ENCODE measurements at regions not wholly inside any gene's neighbourhood (a gene's known extent, or its start where the extent isn't known, plus 50 kb on each side); places are given as distances from the start of the nearest gene placed in this dataset.

DNA sequence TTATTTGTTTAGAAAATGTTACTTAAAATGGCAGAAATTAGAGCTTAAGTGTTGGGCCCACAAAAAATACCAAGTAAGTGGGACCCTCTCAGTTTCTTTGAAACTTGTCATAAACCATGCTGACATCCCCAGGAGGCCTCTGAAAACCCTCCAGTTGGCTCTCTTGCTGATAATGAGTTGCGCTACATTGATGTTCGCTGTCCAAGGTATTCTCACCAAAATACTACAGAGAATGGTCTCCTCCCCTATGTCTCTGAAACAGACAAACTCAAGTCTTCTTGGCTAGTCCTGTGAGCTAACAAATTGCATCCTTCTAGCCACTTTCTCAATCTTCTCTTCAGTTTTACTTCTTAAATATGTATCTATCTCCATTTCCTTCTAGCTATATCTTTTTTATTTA, 669.4 kb downstream of the IRS1 start:
- H3K4me1 ChIP-seq (ENCODE audit: insufficient read depth, low read length): peaks cover 9% of the 10 kb centered on the region; the same call in 1 of the 2 replicates

DNA sequence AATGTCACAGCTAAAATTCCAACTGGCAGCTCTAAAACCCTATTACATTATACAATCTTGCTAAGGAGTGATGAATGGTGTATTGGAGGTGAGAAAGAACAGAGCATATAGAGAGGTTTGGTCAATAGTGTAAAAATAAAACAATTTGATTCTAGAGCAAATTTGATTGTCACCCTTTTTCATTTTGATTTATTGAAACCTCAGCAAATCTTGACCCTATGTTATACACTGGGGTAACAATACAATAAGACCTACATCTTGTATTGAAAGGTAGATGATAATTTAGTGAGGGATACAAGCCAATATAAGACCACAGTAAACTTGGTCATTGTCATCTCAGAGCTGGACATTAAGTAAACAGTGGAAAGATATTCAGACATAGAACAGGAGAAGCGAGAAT, 671.9 kb downstream of the IRS1 start:
- peaks cover 14% of the 10 kb centered on the region for H3K4me1 ChIP-seq (ENCODE audit: insufficient read depth, low read length)
- no peaks in the 10 kb centered on the region for H3K9me3 ChIP-seq (ENCODE audit: control insufficient read depth, insufficient read depth, low read length)
- H3K9ac ChIP-seq (ENCODE audit: low read depth, low read length): no peak overlapping the region
- H3K36me3 ChIP-seq (ENCODE audit: insufficient read depth, low read length): no peaks in the 10 kb centered on the region

More for the DNA sequence above, 669.4 kb downstream of the IRS1 start:
- H3K36me3 ChIP-seq (ENCODE audit: insufficient read depth, low read length): no peaks in the 10 kb centered on the region
- H3K9me3 ChIP-seq (ENCODE audit: control insufficient read depth, insufficient read depth, low read length): no peaks in the 10 kb centered on the region; the same call in 1 of the 2 replicates
- no peak overlapping the region for H3K9ac ChIP-seq (ENCODE audit: low read depth, low read length)

- no peaks in the 10 kb centered on the region for H3K36me3 ChIP-seq (ENCODE audit: insufficient read depth, low read length)
- no peaks in the 10 kb centered on the region for H3K9me3 ChIP-seq (ENCODE audit: control insufficient read depth, insufficient read depth, low read length)
- no peak overlapping the region for H3K9ac ChIP-seq (ENCODE audit: low read depth, low read length)
- peaks cover 10% of the 10 kb centered on the region; the same call in 1 of the 2 replicates for H3K4me1 ChIP-seq (ENCODE audit: insufficient read depth, low read length)
Observed at GRCh38 chr2:226126104-226126503, 673.5 kb downstream of the IRS1 start.

GRCh38 chr2:226125176-226125883, 674.3 kb downstream of the IRS1 start:
- H3K36me3 ChIP-seq (ENCODE audit: insufficient read depth, low read length): no peaks in the 10 kb centered on the region
- H3K9me3 ChIP-seq (ENCODE audit: control insufficient read depth, insufficient read depth, low read length): no peaks in the 10 kb centered on the region
- H3K9ac ChIP-seq (ENCODE audit: low read depth, low read length): no peak overlapping the region
- peaks cover 10% of the 10 kb centered on the region; the same call in 1 of the 2 replicates for H3K4me1 ChIP-seq (ENCODE audit: insufficient read depth, low read length)

DNA sequence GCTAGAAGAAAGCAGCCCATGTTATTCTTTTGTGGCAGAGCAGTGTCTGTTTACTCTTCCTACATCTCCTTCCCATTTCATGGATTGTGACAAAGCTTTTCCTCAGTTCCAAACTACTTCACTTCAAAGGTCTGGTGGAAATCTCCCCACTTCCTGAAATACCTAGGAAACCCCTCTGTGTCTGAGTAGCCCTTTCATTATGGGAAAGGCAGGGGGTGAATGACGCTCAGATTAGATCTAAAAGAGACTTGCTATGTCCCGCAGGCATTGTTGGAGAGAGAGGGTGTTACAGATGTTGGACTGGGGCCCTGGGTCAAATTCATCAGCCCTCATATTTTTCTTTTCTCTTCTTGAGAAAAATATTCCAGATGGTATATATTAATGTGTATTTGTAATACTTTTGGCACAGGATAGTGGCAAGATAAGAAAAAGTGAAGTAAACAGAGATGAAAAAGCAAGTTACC, 675.0 kb downstream of the IRS1 start:
- Histone ChIP-seq H3K36me3 (ENCODE audit: insufficient read depth, low read length) (no peaks in the 10 kb centered on the region), H3K9me3 (ENCODE audit: control insufficient read depth, insufficient read depth, low read length) (no peaks in the 10 kb centered on the region), H3K9ac (ENCODE audit: low read depth, low read length) (no peak overlapping the region), H3K4me1 (ENCODE audit: insufficient read depth, low read length) (peaks cover 10% of the 10 kb centered on the region; the same call in 1 of the 2 replicates)

- H3K9ac ChIP-seq (ENCODE audit: low read depth, low read length): no peak overlapping the region
- peaks cover 18% of the 10 kb centered on the region for H3K4me1 ChIP-seq (ENCODE audit: insufficient read depth, low read length)
- no peaks in the 10 kb centered on the region for H3K36me3 ChIP-seq (ENCODE audit: insufficient read depth, low read length)
- no peaks in the 10 kb centered on the region for H3K9me3 ChIP-seq (ENCODE audit: control insufficient read depth, insufficient read depth, low read length)
Observed at GRCh38 chr2:226123300-226123699, 676.3 kb downstream of the IRS1 start.

DNA sequence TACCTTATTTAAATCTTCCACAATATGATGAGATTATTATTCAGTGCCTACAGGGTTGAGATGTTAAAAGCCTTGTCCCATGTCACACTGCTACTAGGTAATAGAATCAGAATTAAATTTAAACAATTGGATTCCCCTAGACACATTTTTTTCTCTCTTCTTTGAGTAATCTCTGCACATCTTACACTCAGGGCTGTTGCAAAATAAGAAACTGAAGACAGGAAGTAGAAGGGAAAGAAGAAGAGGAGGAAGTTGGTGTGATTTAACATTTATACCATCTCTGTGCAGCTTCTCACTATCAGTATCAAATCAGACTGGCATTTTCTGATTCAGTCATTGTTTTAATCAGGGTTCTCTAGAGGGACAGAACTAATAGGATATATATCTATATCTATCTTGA, 677.6 kb downstream of the IRS1 start:
- Histone ChIP-seq H3K4me1 (ENCODE audit: insufficient read depth, low read length) (peaks cover 19% of the 10 kb centered on the region), H3K36me3 (ENCODE audit: insufficient read depth, low read length) (no peaks in the 10 kb centered on the region), H3K9ac (ENCODE audit: low read depth, low read length) (no peak overlapping the region), H3K9me3 (ENCODE audit: control insufficient read depth, insufficient read depth, low read length) (no peaks in the 10 kb centered on the region)

DNA sequence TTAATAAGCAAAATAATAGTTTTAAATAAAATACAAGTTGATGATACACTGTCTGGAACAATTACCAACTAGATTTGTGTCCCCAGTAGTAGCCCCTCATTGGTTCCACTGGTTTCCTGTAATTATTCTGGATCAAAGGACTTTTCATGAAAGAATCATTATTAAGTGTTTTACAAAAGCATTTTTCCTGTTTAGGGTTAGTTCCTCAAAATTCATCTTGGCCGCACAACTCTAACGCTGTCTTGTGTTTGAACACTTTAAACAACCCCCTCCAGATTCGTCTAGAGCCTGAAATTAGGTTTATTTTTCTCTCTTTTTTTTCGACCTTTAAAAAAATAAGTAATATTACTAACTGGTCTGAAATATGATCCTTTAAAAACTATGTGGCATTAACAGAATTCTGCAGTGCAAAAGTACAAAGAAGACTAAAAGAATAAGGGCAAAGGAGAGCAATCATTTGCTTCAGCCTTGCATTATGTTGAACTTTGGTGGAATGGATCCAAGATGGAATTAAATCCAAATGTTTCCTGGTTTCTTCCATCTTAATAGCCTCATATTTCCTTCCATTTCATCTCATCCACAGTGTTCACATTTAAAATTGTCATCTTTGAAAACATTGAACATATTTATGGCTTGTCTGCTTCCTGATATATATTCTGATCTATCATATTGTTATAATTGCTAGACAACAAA, 678.4 kb downstream of the IRS1 start:
- Histone ChIP-seq H3K4me1 (ENCODE audit: insufficient read depth, low read length) (peaks cover 19% of the 10 kb centered on the region), H3K9me3 (ENCODE audit: control insufficient read depth, insufficient read depth, low read length) (no peaks in the 10 kb centered on the region), H3K36me3 (ENCODE audit: insufficient read depth, low read length) (no peaks in the 10 kb centered on the region), H3K9ac (ENCODE audit: low read depth, low read length) (no peak overlapping the region)

GRCh38 chr2:226118471-226119429, 680.9 kb downstream of the IRS1 start:
- no peak overlapping the region for H3K9ac ChIP-seq (ENCODE audit: low read depth, low read length)

DNA sequence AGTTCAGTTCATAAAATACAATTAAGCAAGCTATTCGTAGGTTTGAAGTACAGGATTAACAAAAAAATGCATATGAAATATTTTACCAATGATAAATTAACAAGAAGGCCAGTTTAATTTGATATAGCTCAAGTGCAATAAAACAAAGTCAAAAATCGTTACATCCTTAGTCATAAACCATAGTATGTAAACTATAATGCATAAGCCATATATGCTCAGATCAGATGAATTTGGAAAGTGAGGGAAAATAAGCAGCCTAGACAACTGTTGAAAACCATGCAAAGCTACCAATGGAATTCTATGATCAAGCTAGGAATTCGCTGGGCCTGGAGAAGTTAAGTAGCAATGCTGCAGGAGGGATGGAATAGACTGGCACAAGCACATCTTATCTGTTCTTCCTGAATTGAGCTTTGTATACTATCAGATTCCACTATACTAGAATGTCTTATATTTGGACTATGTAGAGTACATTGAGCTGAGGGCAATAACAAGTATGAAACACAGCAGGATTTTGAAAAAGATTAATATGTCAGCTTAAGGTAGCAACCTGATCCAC, 682.0 kb downstream of the IRS1 start:
- Histone ChIP-seq H3K9me3 (ENCODE audit: control insufficient read depth, insufficient read depth, low read length) (no peaks in the 10 kb centered on the region), H3K4me1 (ENCODE audit: insufficient read depth, low read length) (peaks cover 18% of the 10 kb centered on the region; the same call in 1 of the 2 replicates), H3K9ac (ENCODE audit: low read depth, low read length) (no peak overlapping the region), H3K36me3 (ENCODE audit: insufficient read depth, low read length) (0 out of 2 replicates have a peak, but pooled peaks cover 3% of the 10 kb centered on the region)

More at GRCh38 chr2:226118471-226119429, 680.9 kb downstream of the IRS1 start:
- Histone ChIP-seq H3K4me1 (ENCODE audit: insufficient read depth, low read length) (peaks cover 18% of the 10 kb centered on the region; the same call in 1 of the 2 replicates), H3K9me3 (ENCODE audit: control insufficient read depth, insufficient read depth, low read length) (no peaks in the 10 kb centered on the region), H3K36me3 (ENCODE audit: insufficient read depth, low read length) (0 out of 2 replicates have a peak, but pooled peaks cover 3% of the 10 kb centered on the region)

- no peak overlapping the region for H3K9ac ChIP-seq (ENCODE audit: low read depth, low read length)
- H3K4me1 ChIP-seq (ENCODE audit: insufficient read depth, low read length): peaks cover 18% of the 10 kb centered on the region; the same call in 1 of the 2 replicates
- H3K36me3 ChIP-seq (ENCODE audit: insufficient read depth, low read length): 0 out of 2 replicates have a peak, but pooled peaks cover 3% of the 10 kb centered on the region
- no peaks in the 10 kb centered on the region for H3K9me3 ChIP-seq (ENCODE audit: control insufficient read depth, insufficient read depth, low read length)
Observed at GRCh38 chr2:226116346-226116745, 683.3 kb downstream of the IRS1 start.

DNA sequence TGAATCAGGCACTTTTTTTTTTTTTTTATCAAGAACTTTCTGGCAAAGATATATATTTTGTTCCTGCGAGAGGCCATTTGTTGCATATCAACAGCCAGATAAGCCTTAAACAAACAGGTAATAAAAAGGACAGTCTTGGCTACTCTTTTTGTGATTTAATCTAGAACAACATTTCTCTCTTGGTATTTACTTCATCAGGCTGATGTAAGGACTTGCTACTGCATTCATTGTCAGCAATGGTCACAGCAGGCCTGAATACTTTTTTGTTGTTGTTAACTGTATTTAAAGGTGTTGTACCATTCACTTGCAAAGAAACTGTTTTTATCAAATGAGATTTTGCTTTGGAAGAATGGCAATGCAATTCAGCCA, 683.8 kb downstream of the IRS1 start:
- Histone ChIP-seq H3K4me1 (ENCODE audit: insufficient read depth, low read length) (peaks cover 18% of the 10 kb centered on the region; the same call in 1 of the 2 replicates), H3K9ac (ENCODE audit: low read depth, low read length) (no peak overlapping the region), H3K36me3 (ENCODE audit: insufficient read depth, low read length) (0 out of 2 replicates have a peak, but pooled peaks cover 3% of the 10 kb centered on the region), H3K9me3 (ENCODE audit: control insufficient read depth, insufficient read depth, low read length) (no peaks in the 10 kb centered on the region)

DNA sequence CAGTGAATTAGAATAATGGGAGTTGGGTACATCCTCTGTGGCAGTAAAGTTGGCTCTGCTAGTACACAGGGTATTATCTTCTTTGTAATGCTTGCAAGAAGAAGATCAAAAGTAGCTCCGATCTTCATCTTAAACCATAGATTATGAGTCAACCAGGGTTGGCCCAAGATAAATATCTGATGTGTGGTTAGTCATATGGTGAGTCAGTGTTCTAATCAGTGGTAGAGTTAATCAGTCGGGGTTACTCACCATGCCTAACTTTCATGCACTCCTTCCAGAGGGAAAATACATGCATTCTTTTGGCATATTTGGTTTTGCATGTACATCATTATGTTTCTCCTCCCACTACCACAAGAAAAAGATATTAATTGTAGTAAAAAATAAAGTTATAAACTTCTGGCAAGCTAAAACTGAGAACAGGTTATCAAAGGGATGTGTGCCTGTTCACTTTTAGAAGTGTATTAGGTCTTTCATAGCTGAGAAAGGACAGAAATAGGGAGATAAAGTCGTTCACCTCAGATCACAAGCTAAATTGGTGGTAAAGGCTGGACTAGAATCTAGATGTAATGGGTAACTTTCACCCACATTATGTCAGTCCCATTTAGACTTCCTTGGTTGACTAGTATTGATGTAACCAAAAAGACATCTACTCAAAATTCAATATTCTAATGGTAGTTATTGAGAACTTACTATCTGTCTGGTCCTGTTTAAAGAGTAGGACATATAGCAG, 684.4 kb downstream of the IRS1 start:
- Histone ChIP-seq H3K36me3 (ENCODE audit: insufficient read depth, low read length) (0 out of 2 replicates have a peak, but pooled peaks cover 3% of the 10 kb centered on the region), H3K4me1 (ENCODE audit: insufficient read depth, low read length) (peaks cover 18% of the 10 kb centered on the region; the same call in 1 of the 2 replicates), H3K9me3 (ENCODE audit: control insufficient read depth, insufficient read depth, low read length) (no peaks in the 10 kb centered on the region), H3K9ac (ENCODE audit: low read depth, low read length) (no peak overlapping the region)

Measured in ES-I3 (cell line).